H1 (cell line): ENCODE measurements at regions not wholly inside any gene's neighbourhood (a gene's known extent, or its start where the extent isn't known, plus 50 kb on each side); places are given as distances from the start of the nearest gene placed in this dataset.

Experiments used
- CTCF ChIA-PET: fragments of 300-600 bp; sonication (Branson Sonifier 250); formaldehyde crosslinking; loops from one replicate; lab custom pipeline; 2021; ENCODE audit not compliant: partially characterized antibody; lab: Charles Lee
- POLR2A ChIA-PET: fragments of 300-600 bp; sonication (Branson Sonifier 250); formaldehyde crosslinking; loops from one replicate; lab custom pipeline; 2021; ENCODE audit warnings: inconsistent platforms; ENCODE audit not compliant: partially characterized antibody; lab: Charles Lee
- DNase-seq, 2 experiments: peaks; one replicate each; pipeline versions ENCODE4 v3.0.0 to v3.0.0-alpha.2; 2010 to 2022; ENCODE audit warnings: low spot score in 2 of 2, low read depth in 1 of 2, mixed read lengths in 1 of 2
- FAIRE-seq: peaks from 2 replicates; lab custom pipeline; 2011; peaks lifted over from hg19 to GRCh38; lab: Jason Lieb, UNC
- H2AFZ ChIP-seq: 2 replicates; pipeline ENCODE4 v1.8.1; 2012; ENCODE audit warnings: low read length, inconsistent platforms
- H2AK5ac ChIP-seq: 2 replicates; pipeline ENCODE4 v1.6.1; 2013; ENCODE audit warnings: low read depth, low read length
- H2BK120ac ChIP-seq: replicated peaks from 2 replicates; pipeline ENCODE3; 2013; ENCODE audit warnings: low read depth, low read length, inconsistent platforms
- H2BK12ac ChIP-seq: 2 replicates; pipeline ENCODE4 v1.6.1; 2013; ENCODE audit warnings: low read depth, low read length
- H2BK15ac ChIP-seq: 2 replicates; pipeline ENCODE4 v1.6.1; 2013; ENCODE audit warnings: low read length
- H2BK20ac ChIP-seq: 2 replicates; pipeline ENCODE4 v1.6.1; 2013; ENCODE audit warnings: low read length
- H2BK5ac ChIP-seq: 2 replicates; pipeline ENCODE4 v1.6.1; 2013; ENCODE audit warnings: low read depth, low read length
- H3K14ac ChIP-seq: 2 replicates; pipeline ENCODE4 v1.6.1; 2013; ENCODE audit warnings: inconsistent platforms; ENCODE audit not compliant: insufficient read length
- H3K18ac ChIP-seq: 2 replicates; pipeline ENCODE4 v1.6.1; 2013; ENCODE audit warnings: low read length; ENCODE audit errors: extremely low read depth
- H3K23ac ChIP-seq: 2 replicates; pipeline ENCODE4 v1.6.1; 2013; ENCODE audit warnings: inconsistent platforms; ENCODE audit not compliant: insufficient read length
- H3K23me2 ChIP-seq: 2 replicates; pipeline ENCODE4 v1.6.1; 2013; ENCODE audit warnings: low read depth, low read length
- H3K27ac ChIP-seq: 2 replicates; pipeline ENCODE4 v1.6.1; 2011; ENCODE audit warnings: low read depth, low read length, inconsistent platforms
- H3K27me3 ChIP-seq, 4 experiments: replicated peaks in 1 of 4; 1 replicate in 1 of 4; 2 replicates in 3 of 4; pipeline versions ENCODE4 v1.6.1 to v1.8.1; 2011 to 2013; ENCODE audit warnings: low read length in 3 of 4, mild to moderate bottlenecking in 3 of 4, inconsistent platforms in 2 of 4, mixed read lengths in 2 of 4, moderate library complexity in 1 of 4; ENCODE audit not compliant: control insufficient read depth in 3 of 4, insufficient read depth in 3 of 4; ENCODE audit errors: extremely low read depth in 1 of 4
- H3K36me3 ChIP-seq, 4 experiments: 2 replicates each; pipeline versions ENCODE4 v1.6.1 to v1.8.1; 2011 to 2013; ENCODE audit warnings: mild to moderate bottlenecking in 4 of 4, low read length in 3 of 4, moderate library complexity in 2 of 4, control low read depth in 1 of 4, inconsistent platforms in 1 of 4; ENCODE audit not compliant: insufficient read depth in 4 of 4, control insufficient read depth in 2 of 4
- H3K4ac ChIP-seq: replicated peaks from 2 replicates; pipeline ENCODE3; 2013; ENCODE audit warnings: low read length, low read depth, mixed read lengths, inconsistent platforms; ENCODE audit not compliant: insufficient read length
- H3K4me1 ChIP-seq, 4 experiments: replicated peaks in 1 of 4; 1 replicate in 1 of 4; 2 replicates in 3 of 4; pipeline versions ENCODE4 v1.6.1 to v1.8.1; 2011 to 2013; ENCODE audit warnings: low read length in 3 of 4, inconsistent platforms in 2 of 4, mixed read lengths in 1 of 4; ENCODE audit not compliant: insufficient read depth in 4 of 4, control insufficient read depth in 3 of 4
- H3K4me2 ChIP-seq, 2 experiments: 2 replicates each; pipeline versions ENCODE4 v1.6.1 to v1.8.1; 2011 to 2013; ENCODE audit warnings: low read depth in 2 of 2, low read length in 2 of 2, control low read depth in 1 of 2, inconsistent platforms in 1 of 2, mild to moderate bottlenecking in 1 of 2; ENCODE audit not compliant: insufficient read depth in 1 of 2
- H3K4me3 ChIP-seq, 4 experiments: fragments of 200-600, 300-600 bp in 1 of 4; sonication (generic), shearing (Covaris generic), sonication (Bioruptor Twin) in 1 of 4; 2 replicates each; pipeline versions ENCODE4 v1.5.1 to v1.8.1; 2011 to 2016; ENCODE audit warnings: low read length in 4 of 4, low read depth in 3 of 4, control low read depth in 2 of 4, inconsistent platforms in 2 of 4, mild to moderate bottlenecking in 2 of 4, mixed read lengths in 1 of 4, moderate library complexity in 1 of 4; ENCODE audit not compliant: insufficient read depth in 2 of 4; ENCODE audit errors: extremely low read depth in 1 of 4
- H3K56ac ChIP-seq: replicated peaks from 2 replicates; pipeline ENCODE3; 2013; ENCODE audit warnings: low read depth, mild to moderate bottlenecking, mixed read lengths, low read length, inconsistent platforms; ENCODE audit not compliant: insufficient read length
- H3K79me1 ChIP-seq: 2 replicates; pipeline ENCODE4 v1.6.1; 2013; ENCODE audit warnings: low read depth, low read length, control low read depth
- H3K79me2 ChIP-seq, 2 experiments: 2 replicates each; pipeline versions ENCODE4 v1.6.1 to v1.8.1; 2012 to 2013; ENCODE audit warnings: low read length in 2 of 2, mild to moderate bottlenecking in 2 of 2, inconsistent platforms in 1 of 2; ENCODE audit not compliant: insufficient read depth in 2 of 2, control insufficient read depth in 1 of 2
- H3K9ac ChIP-seq, 4 experiments: replicated peaks in 1 of 4; 1 replicate in 1 of 4; 2 replicates in 3 of 4; pipeline versions ENCODE4 v1.6.1 to v1.8.1; 2011 to 2013; ENCODE audit warnings: low read depth in 3 of 4, low read length in 3 of 4, control low read depth in 2 of 4, mild to moderate bottlenecking in 2 of 4, moderate library complexity in 2 of 4, inconsistent platforms in 1 of 4; ENCODE audit errors: extremely low read depth in 1 of 4
- H3K9me3 ChIP-seq, 2 experiments: 2 replicates each; pipeline versions ENCODE4 v1.6.1 to v1.8.1; 2012 to 2013; ENCODE audit warnings: mild to moderate bottlenecking in 2 of 2, moderate library complexity in 2 of 2, control low read depth in 1 of 2, inconsistent platforms in 1 of 2, low read depth in 1 of 2, low read length in 1 of 2, mixed read lengths in 1 of 2; ENCODE audit not compliant: insufficient read depth in 2 of 2
- H4K20me1 ChIP-seq, 2 experiments: replicated peaks in 1 of 2; 2 replicates each; pipeline versions ENCODE3 to v1.8.1; 2011 to 2013; ENCODE audit warnings: inconsistent platforms in 2 of 2, low read length in 2 of 2, mild to moderate bottlenecking in 1 of 2; ENCODE audit not compliant: insufficient read depth in 2 of 2, control insufficient read depth in 1 of 2
- H4K5ac ChIP-seq: 2 replicates; pipeline ENCODE4 v1.6.1; 2013; ENCODE audit warnings: low read length, low read depth, mixed read lengths, inconsistent platforms; ENCODE audit not compliant: insufficient read length
- H4K8ac ChIP-seq: 2 replicates; pipeline ENCODE4 v1.8.0; 2013; ENCODE audit warnings: mild to moderate bottlenecking, moderate library complexity, low read length, inconsistent platforms; ENCODE audit not compliant: insufficient read depth; ENCODE audit errors: extremely low read depth
- H4K91ac ChIP-seq: replicated peaks from 2 replicates; pipeline ENCODE3; 2013; ENCODE audit warnings: low read length, mixed read lengths, inconsistent platforms; ENCODE audit not compliant: insufficient read length
- CBX5 ChIP-seq: fragments of 300-800, 300-1000 bp; sonication (generic); IDR thresholded peaks from 2 replicates; pipeline ENCODE4 v1.7.1; 2016; ENCODE audit warnings: antibody characterized with exemption, low read length, low read depth
- CTCF ChIP-seq, 3 experiments: IDR thresholded peaks; 1 replicate in 2 of 3; 2 replicates in 1 of 3; pipeline versions ENCODE4 v1.5.1 to v1.6.1; 2011; ENCODE audit warnings: low read length in 3 of 3, mild to moderate bottlenecking in 3 of 3, inconsistent platforms in 2 of 3, low read depth in 1 of 3, moderate library complexity in 1 of 3; ENCODE audit not compliant: insufficient read depth in 1 of 3; ENCODE audit errors: control extremely low read depth in 1 of 3
- E2F6 ChIP-seq: IDR thresholded peaks from 2 replicates; pipeline ENCODE4 v1.6.1; 2012; ENCODE audit warnings: inconsistent platforms
- EGR1 ChIP-seq: IDR thresholded peaks from 2 replicates; pipeline ENCODE4 v1.6.1; 2011; ENCODE audit warnings: low read depth, low read length, borderline replicate concordance
- JUN ChIP-seq: IDR thresholded peaks from 2 replicates; pipeline ENCODE4 v1.6.1; 2011; ENCODE audit warnings: low read depth, mild to moderate bottlenecking, improper control_type of control experiment, low read length
- NRF1 ChIP-seq: IDR thresholded peaks from 2 replicates; pipeline ENCODE4 v1.6.1; 2011; ENCODE audit warnings: mild to moderate bottlenecking, low read depth, low read length, improper control_type of control experiment
- POLR2A ChIP-seq, 2 experiments: IDR thresholded peaks; 1 replicate in 1 of 2; 2 replicates in 1 of 2; pipeline ENCODE4 v1.6.1; 2011; ENCODE audit warnings: low read depth in 2 of 2, low read length in 2 of 2, mild to moderate bottlenecking in 2 of 2; ENCODE audit errors: control extremely low read depth in 1 of 2
- RAD21 ChIP-seq, 2 experiments: IDR thresholded peaks in 1 of 2; conservative IDR thresholded peaks in 1 of 2; 2 replicates each; pipeline ENCODE4 v1.6.1; 2011; ENCODE audit warnings: low read depth in 2 of 2, low read length in 2 of 2, improper control_type of control experiment in 1 of 2, inconsistent platforms in 1 of 2, mild to moderate bottlenecking in 1 of 2, moderate library complexity in 1 of 2
- SAP30 ChIP-seq: fragments of 300-600 bp; sonication (generic); IDR thresholded peaks from 2 replicates; pipeline ENCODE4 v1.7.1; 2012; ENCODE audit warnings: low read length, moderate library complexity, mild to moderate bottlenecking, inconsistent platforms; ENCODE audit not compliant: insufficient read depth, insufficient replicate concordance
- WGBS, 2 experiments: shearing (Covaris generic) in 1 of 2; methylation state at CpG; one replicate each; pipeline versions ENCODE4 v1.1.6 to v1.1.7; 2013 to 2015; ENCODE audit warnings: low lambda C conversion rate in 2 of 2, mixed read lengths in 2 of 2, inconsistent platforms in 1 of 2, low coverage in 1 of 2, missing lambda C conversion rate in 1 of 2; ENCODE audit not compliant: insufficient replicate concordance in 2 of 2, insufficient coverage in 1 of 2, insufficient read length in 1 of 2; ENCODE audit errors: extremely low coverage in 1 of 2, missing lambda C conversion rate in 1 of 2; 5-methylcytosine and 5-hydroxymethylcytosine counted together

GRCh38 chr1:213840575-213840974 is 147.2 kb upstream of the PROX1 start:
- H3K27me3 ChIP-seq = no peaks in the 10 kb centered on the region; a peak in 1 of 7 replicates
- H3K9ac ChIP-seq = no peak overlapping the region
- no peak overlapping the region for H2AK5ac ChIP-seq
- no peaks in the 10 kb centered on the region for H3K4me1 ChIP-seq
- no peak overlapping the region for H3K18ac ChIP-seq
- no peak overlapping the region for H2BK120ac ChIP-seq
- WGBS, 2 experiments = 94% methylated on average over 3 of the region's 3 CpGs; no CpG with 5 or more reads in 1 of the 2 experiments
- H3K79me1 ChIP-seq = no peaks in the 10 kb centered on the region
- no peak overlapping the region for H3K4me2 ChIP-seq
- no peaks in the 10 kb centered on the region for H3K79me2 ChIP-seq
- no peak overlapping the region for H3K23ac ChIP-seq
- H4K20me1 ChIP-seq = no peaks in the 10 kb centered on the region
- H4K5ac ChIP-seq = no peak overlapping the region
- no peaks in the 10 kb centered on the region for H3K36me3 ChIP-seq
- H3K23me2 ChIP-seq = no peaks in the 10 kb centered on the region
- no peak overlapping the region for H3K14ac ChIP-seq
- H3K27ac ChIP-seq = no peak overlapping the region
- no peak overlapping the region for H2BK20ac ChIP-seq
- H3K56ac ChIP-seq = no peak overlapping the region
- TF ChIP-seq E2F6 = no peak
- no peak for TF ChIP-seq POLR2A (IDR thresholded peaks at IDR 0.05; ENCODE audit: control extremely low read depth in 1 of 2, low read depth in 2 of 2, low read length in 2 of 2)
- no peak for TF ChIP-seq NRF1
- TF ChIP-seq JUN = no peak
- no peak for TF ChIP-seq EGR1
- TF ChIP-seq RAD21 (IDR thresholded peaks at IDR 0.05 in 1 of 2, conservative IDR thresholded peaks at IDR 0.05 in 1 of 2; ENCODE audit: low read depth in 2 of 2, low read length in 2 of 2) = no peak
- TF ChIP-seq CBX5 = no peak
- TF ChIP-seq CTCF (IDR thresholded peaks at IDR 0.05; ENCODE audit: control extremely low read depth in 1 of 3, insufficient read depth in 1 of 3, low read depth in 1 of 3, low read length in 3 of 3) = no peak
- TF ChIP-seq SAP30 = no peak
- no peaks in the 10 kb centered on the region for H3K9me3 ChIP-seq
- H2BK15ac ChIP-seq = no peak overlapping the region
- DNase-seq (no peak), FAIRE-seq (no peak)
- H2AFZ ChIP-seq = no peak overlapping the region
- ChIA-PET POLR2A (no interaction called here), CTCF (no interaction called here)
- H4K8ac ChIP-seq = no peak overlapping the region
- H4K91ac ChIP-seq = no peak overlapping the region
- H2BK5ac ChIP-seq = no peak overlapping the region
- H3K4me3 ChIP-seq = no peak overlapping the region
- no peak overlapping the region for H2BK12ac ChIP-seq
- H3K4ac ChIP-seq = no peak overlapping the region
